ENCODE measurements at regions not wholly inside any gene's neighbourhood (a gene's known extent, or its start where the extent isn't known, plus 50 kb on each side); places are given as distances from the start of the nearest gene placed in this dataset.
A peak's percentile ranks its signal among the peaks of the same experiment; 100 is the strongest.

DNA sequence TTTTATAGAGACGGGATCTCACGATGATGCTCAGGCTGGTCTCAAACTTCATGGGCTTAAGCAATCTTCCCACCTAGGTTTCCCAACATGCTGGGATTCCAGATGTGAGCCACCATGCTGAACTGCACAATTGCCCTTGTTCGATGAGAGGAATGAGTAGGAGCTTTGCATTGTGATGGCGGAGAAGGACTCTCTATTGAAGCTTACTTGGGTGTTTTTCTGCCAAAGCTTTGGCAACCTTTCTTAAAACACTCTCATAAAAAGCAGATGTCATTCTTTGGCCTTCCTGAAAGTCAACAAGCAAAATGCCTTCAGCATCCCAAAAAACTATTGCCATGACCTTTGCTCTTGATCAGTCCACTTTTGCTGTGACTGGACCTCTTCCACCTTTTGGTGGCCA lies 904.8 kb upstream of the TMEM132C start:
- no peak overlapping the region for H3K4me3 ChIP-seq (ENCODE audit: control insufficient read depth, low read depth, low read length)
- no peak for DNase-seq (ENCODE audit: low read depth)
- TF ChIP-seq, protein P1, sequence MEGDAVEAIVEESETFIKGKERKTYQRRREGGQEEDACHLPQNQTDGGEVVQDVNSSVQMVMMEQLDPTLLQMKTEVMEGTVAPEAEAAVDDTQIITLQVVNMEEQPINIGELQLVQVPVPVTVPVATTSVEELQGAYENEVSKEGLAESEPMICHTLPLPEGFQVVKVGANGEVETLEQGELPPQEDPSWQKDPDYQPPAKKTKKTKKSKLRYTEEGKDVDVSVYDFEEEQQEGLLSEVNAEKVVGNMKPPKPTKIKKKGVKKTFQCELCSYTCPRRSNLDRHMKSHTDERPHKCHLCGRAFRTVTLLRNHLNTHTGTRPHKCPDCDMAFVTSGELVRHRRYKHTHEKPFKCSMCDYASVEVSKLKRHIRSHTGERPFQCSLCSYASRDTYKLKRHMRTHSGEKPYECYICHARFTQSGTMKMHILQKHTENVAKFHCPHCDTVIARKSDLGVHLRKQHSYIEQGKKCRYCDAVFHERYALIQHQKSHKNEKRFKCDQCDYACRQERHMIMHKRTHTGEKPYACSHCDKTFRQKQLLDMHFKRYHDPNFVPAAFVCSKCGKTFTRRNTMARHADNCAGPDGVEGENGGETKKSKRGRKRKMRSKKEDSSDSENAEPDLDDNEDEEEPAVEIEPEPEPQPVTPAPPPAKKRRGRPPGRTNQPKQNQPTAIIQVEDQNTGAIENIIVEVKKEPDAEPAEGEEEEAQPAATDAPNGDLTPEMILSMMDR (IDR thresholded peaks at IDR 0.05; ENCODE audit: control insufficient read depth, insufficient read depth, low read depth, low read length, missing control alignments): no peak

GRCh38 chr12:127363392-127363791 lies 903.6 kb upstream of the TMEM132C start:
- TF ChIP-seq, protein P1 (IDR thresholded peaks at IDR 0.05; ENCODE audit: control insufficient read depth, insufficient read depth, low read depth, low read length, missing control alignments): peak; percentile 41
- no peak for DNase-seq (ENCODE audit: low read depth)
- no peak overlapping the region for H3K4me3 ChIP-seq (ENCODE audit: control insufficient read depth, low read depth, low read length)

DNA sequence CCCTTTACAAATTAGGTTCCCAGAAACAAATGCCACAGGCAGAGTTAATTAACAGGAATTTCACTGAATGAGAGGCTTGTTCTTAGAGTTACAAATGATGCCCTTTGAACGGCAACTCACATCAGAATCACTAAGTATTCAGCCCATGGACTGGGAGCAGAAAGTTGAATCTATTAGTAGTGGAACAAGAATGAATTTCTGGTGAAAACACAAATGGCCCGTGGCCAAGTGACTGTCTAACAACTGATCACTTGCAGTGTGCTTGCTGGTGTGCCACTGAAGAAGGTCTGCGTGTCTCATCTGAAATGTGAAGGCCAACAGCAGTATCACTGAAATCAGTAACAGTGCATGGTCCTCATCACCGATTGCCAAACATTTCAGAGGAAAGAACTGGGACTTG lies 893.4 kb upstream of the TMEM132C start:
- DNase-seq (ENCODE audit: low read depth): no peak
- TF ChIP-seq, protein P1 (IDR thresholded peaks at IDR 0.05; ENCODE audit: control insufficient read depth, insufficient read depth, low read depth, low read length, missing control alignments): no peak
- H3K4me3 ChIP-seq (ENCODE audit: control insufficient read depth, low read depth, low read length): no peak overlapping the region

- no peak overlapping the region for H3K4me3 ChIP-seq (ENCODE audit: control insufficient read depth, low read depth, low read length)
- TF ChIP-seq, protein P1 (IDR thresholded peaks at IDR 0.05; ENCODE audit: control insufficient read depth, insufficient read depth, low read depth, low read length, missing control alignments): no peak
- DNase-seq (ENCODE audit: low read depth): no peak
Observed at GRCh38 chr12:127374447-127374846, 892.5 kb upstream of the TMEM132C start.

GRCh38 chr12:127381043-127381668 lies 885.8 kb upstream of the TMEM132C start:
- peak overlapping the region; percentile 45 for H3K4me3 ChIP-seq (ENCODE audit: control insufficient read depth, low read depth, low read length)
- TF ChIP-seq, protein P1 (IDR thresholded peaks at IDR 0.05; ENCODE audit: control insufficient read depth, insufficient read depth, low read depth, low read length, missing control alignments): peak; percentile 67
- DNase-seq (ENCODE audit: low read depth): no peak

DNA sequence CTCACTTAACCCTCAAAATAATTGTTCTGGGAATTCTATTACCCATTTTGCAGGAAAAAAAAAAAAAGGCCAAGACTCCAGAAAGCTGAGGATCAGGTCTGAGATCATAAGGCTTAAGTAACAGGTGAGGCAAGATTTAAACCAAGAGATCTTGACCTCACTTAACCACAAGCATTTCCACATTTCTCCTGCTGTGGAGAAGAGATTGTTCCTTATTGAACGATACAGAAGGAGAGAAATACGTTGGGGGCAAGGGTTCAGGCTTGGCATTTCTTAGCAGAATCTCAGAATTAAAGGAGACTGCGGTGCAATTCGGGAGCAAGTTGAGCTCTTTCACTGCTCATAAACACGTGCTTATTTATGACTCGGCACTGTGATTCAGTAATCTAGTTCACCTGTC lies 885.3 kb upstream of the TMEM132C start:
- TF ChIP-seq, protein P1 (IDR thresholded peaks at IDR 0.05; ENCODE audit: control insufficient read depth, insufficient read depth, low read depth, low read length, missing control alignments): no peak
- no peak overlapping the region for H3K4me3 ChIP-seq (ENCODE audit: control insufficient read depth, low read depth, low read length)
- DNase-seq (ENCODE audit: low read depth): no peak
